Brain microvascular endothelial cell (primary cell): ENCODE measurements at regions not wholly inside any gene's neighbourhood (a gene's known extent, or its start where the extent isn't known, plus 50 kb on each side); places are given as distances from the start of the nearest gene placed in this dataset.

Source experiments
- DNase-seq: peaks from one replicate; pipeline ENCODE4 v3.0.0-alpha.2; 2020
- H3K27ac ChIP-seq: fragments of 250-450 bp; sonication (Bioruptor Pico); 2 replicates; pipeline ENCODE4 v1.5.1; 2020; ENCODE audit warnings: mild to moderate bottlenecking, moderate library complexity
- H3K27me3 ChIP-seq: fragments of 250-450 bp; sonication (Bioruptor Pico); replicated peaks from 2 replicates; pipeline ENCODE4 v1.5.1; 2020; ENCODE audit warnings: mild to moderate bottlenecking
- H3K36me3 ChIP-seq: fragments of 250-450 bp; sonication (Bioruptor Pico); replicated peaks from 2 replicates; pipeline ENCODE4 v1.5.1; 2020; ENCODE audit warnings: mild to moderate bottlenecking
- H3K4me3 ChIP-seq: 2 replicates; pipeline ENCODE4 v1.5.1; 2011; ENCODE audit warnings: low read depth, mild to moderate bottlenecking, control low read depth, low read length, moderate library complexity
- CTCF ChIP-seq: IDR thresholded peaks from 2 replicates; pipeline ENCODE4 v1.5.1; 2011; ENCODE audit warnings: low read depth, mild to moderate bottlenecking, moderate library complexity, low read length, control low read depth, inconsistent platforms; ENCODE audit errors: missing control alignments
- in situ Hi-C: cut with HindIII; loops from 2 replicates; pipeline ENCODE4 v1.10.0; 2017; ENCODE audit warnings: low sequenced_read_pairs, low pct_ligation_motif_present

GRCh38 chr18:29547626-29548025 lies 1370.7 kb upstream of the CDH2 start:
- no peaks in the 10 kb centered on the region for H3K27me3 ChIP-seq
- no peak for DNase-seq
- no peak overlapping the region for H3K27ac ChIP-seq
- TF ChIP-seq CTCF, result no peak
- H3K36me3 ChIP-seq, result no peaks in the 10 kb centered on the region
- H3K4me3 ChIP-seq, result no peak overlapping the region
- in situ Hi-C loops, result no loop called here

- Histone ChIP-seq H3K27me3 (no peaks in the 10 kb centered on the region), H3K4me3 (no peak overlapping the region), H3K27ac (no peak overlapping the region), H3K36me3 (no peaks in the 10 kb centered on the region)
- in situ Hi-C loops, result no loop called here
- no peak for DNase-seq
- no peak for TF ChIP-seq CTCF
These were observed 1363.6 kb upstream of the CDH2 start for GRCh38 chr18:29540548-29540947.

GRCh38 chr18:29531746-29532145 lies 1354.8 kb upstream of the CDH2 start:
- Histone ChIP-seq H3K27ac (no peak overlapping the region), H3K36me3 (no peaks in the 10 kb centered on the region), H3K4me3 (no peak overlapping the region), H3K27me3 (no peaks in the 10 kb centered on the region)
- no peak for TF ChIP-seq CTCF
- no peak for DNase-seq
- in situ Hi-C loops, result no loop called here

- Histone ChIP-seq H3K27me3 (no peaks in the 10 kb centered on the region), H3K4me3 (no peak overlapping the region), H3K27ac (no peak overlapping the region), H3K36me3 (no peaks in the 10 kb centered on the region)
- DNase-seq, result no peak
- TF ChIP-seq CTCF, result no peak
- in situ Hi-C loops, result no loop called here
These were observed 1346.4 kb upstream of the CDH2 start for GRCh38 chr18:29523371-29523770.

- no peak for TF ChIP-seq CTCF
- Histone ChIP-seq H3K4me3 (no peak overlapping the region), H3K27me3 (no peaks in the 10 kb centered on the region), H3K27ac (no peak overlapping the region), H3K36me3 (no peaks in the 10 kb centered on the region)
- in situ Hi-C loops, result no loop called here
- no peak for DNase-seq
These were observed 1335.8 kb upstream of the CDH2 start for GRCh38 chr18:29512761-29513160.

- DNase-seq, result no peak
- no peak overlapping the region for H3K4me3 ChIP-seq
- no peak overlapping the region for H3K27ac ChIP-seq
- no peaks in the 10 kb centered on the region for H3K27me3 ChIP-seq
- TF ChIP-seq CTCF, result no peak
- in situ Hi-C loops, result no loop called here
- no peaks in the 10 kb centered on the region for H3K36me3 ChIP-seq
These were observed 1335.3 kb upstream of the CDH2 start for GRCh38 chr18:29512203-29512602.
